ENCODE measurements at regions not wholly inside any gene's neighbourhood (a gene's known extent, or its start where the extent isn't known, plus 50 kb on each side); places are given as distances from the start of the nearest gene placed in this dataset.

GRCh38 chr9:78397454-78397853 is 100.5 kb downstream of the PSAT1 start:
- DNase-seq (ENCODE audit: low spot score) = no peak
- TF ChIP-seq, protein P1, sequence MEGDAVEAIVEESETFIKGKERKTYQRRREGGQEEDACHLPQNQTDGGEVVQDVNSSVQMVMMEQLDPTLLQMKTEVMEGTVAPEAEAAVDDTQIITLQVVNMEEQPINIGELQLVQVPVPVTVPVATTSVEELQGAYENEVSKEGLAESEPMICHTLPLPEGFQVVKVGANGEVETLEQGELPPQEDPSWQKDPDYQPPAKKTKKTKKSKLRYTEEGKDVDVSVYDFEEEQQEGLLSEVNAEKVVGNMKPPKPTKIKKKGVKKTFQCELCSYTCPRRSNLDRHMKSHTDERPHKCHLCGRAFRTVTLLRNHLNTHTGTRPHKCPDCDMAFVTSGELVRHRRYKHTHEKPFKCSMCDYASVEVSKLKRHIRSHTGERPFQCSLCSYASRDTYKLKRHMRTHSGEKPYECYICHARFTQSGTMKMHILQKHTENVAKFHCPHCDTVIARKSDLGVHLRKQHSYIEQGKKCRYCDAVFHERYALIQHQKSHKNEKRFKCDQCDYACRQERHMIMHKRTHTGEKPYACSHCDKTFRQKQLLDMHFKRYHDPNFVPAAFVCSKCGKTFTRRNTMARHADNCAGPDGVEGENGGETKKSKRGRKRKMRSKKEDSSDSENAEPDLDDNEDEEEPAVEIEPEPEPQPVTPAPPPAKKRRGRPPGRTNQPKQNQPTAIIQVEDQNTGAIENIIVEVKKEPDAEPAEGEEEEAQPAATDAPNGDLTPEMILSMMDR (IDR thresholded peaks at IDR 0.05) = no peak
- Histone ChIP-seq H3K4me3 (no peak overlapping the region), H3K27ac (no peak overlapping the region)

GRCh38 chr9:78399153-78399552 is 102.2 kb downstream of the PSAT1 start:
- no peak for DNase-seq (ENCODE audit: low spot score)
- no peak overlapping the region for H3K4me3 ChIP-seq
- no peak overlapping the region for H3K27ac ChIP-seq
- TF ChIP-seq, protein P1 (IDR thresholded peaks at IDR 0.05) = no peak

DNA sequence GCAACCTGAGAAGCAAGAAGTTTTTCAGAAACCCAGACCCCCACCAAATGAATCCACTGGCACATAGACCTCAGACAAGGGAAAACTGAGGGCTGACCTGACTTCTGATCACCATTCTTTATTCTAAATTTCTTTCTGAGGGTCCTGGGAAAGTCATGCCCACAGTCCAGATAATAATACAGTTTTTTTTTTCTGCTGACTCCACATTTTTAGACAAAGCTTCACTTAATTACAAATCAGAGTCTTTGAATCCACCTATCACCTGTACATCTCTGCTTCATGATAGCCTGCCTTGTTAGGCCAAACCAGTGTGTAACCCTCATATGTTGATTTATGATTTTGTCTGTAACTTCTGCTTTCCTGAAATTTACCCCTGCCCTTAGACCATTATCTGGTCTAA is 103.6 kb downstream of the PSAT1 start:
- no peak overlapping the region for H3K4me3 ChIP-seq
- no peak overlapping the region for H3K27ac ChIP-seq
- no peak for DNase-seq (ENCODE audit: low spot score)
- TF ChIP-seq, protein P1 (IDR thresholded peaks at IDR 0.05) = no peak

DNA sequence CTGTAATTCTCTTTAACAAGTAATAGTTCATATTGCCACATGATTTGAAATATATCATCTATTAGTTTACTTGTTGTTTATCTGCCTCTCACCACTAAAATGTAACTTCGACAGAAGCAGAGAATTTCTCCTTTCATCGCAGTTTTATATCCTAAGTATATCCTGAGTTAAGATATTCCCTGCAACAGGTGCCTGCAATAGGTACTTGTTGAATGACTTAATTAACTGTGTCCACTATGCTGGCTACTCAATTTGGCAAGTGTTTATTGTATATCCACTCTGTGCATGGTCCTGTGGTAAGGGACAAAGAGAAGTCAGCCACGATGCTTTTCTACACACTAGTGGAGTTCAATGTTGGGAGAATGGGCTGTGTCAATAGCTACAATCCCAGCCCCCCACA is 108.5 kb downstream of the PSAT1 start:
- Histone ChIP-seq H3K4me3 (no peak overlapping the region), H3K27ac (no peak overlapping the region)
- no peak for DNase-seq (ENCODE audit: low spot score)
- TF ChIP-seq, protein P1 (IDR thresholded peaks at IDR 0.05) = no peak

GRCh38 chr9:78406146-78406545 is 109.2 kb downstream of the PSAT1 start:
- DNase-seq (ENCODE audit: low spot score) = no peak
- Histone ChIP-seq H3K4me3 (no peak overlapping the region), H3K27ac (no peak overlapping the region)
- TF ChIP-seq, protein P1 (IDR thresholded peaks at IDR 0.05) = no peak

- H3K27ac ChIP-seq = no peak overlapping the region
- H3K4me3 ChIP-seq = no peak overlapping the region
- TF ChIP-seq, protein P1 (IDR thresholded peaks at IDR 0.05) = no peak
- DNase-seq (ENCODE audit: low spot score) = no peak
These were observed 110.0 kb downstream of the PSAT1 start for GRCh38 chr9:78406933-78407332.

GRCh38 chr9:78407636-78408312 is 110.8 kb downstream of the PSAT1 start:
- no peak overlapping the region for H3K27ac ChIP-seq
- TF ChIP-seq, protein P1 (IDR thresholded peaks at IDR 0.05) = no peak
- DNase-seq (ENCODE audit: low spot score) = no peak
- no peak overlapping the region for H3K4me3 ChIP-seq

Data from coronary artery (tissue), 2 donors.